CD4-positive, CD25-positive, alpha-beta regulatory T cell (primary cell): ENCODE measurements at regions not wholly inside any gene's neighbourhood (a gene's known extent, or its start where the extent isn't known, plus 50 kb on each side); places are given as distances from the start of the nearest gene placed in this dataset.

Experiments
- ATAC-seq, 2 donors: fragments of 150-1000 bp; cut with Tn5 transposase; one replicate each; pipeline ENCODE4 v1.10.0; 2021; ENCODE audit warnings: low read depth in 2 of 2, moderate number of reproducible peaks in 2 of 2, moderate library complexity in 1 of 2
- DNase-seq, 3 donors: peaks; one replicate each; pipeline versions ENCODE4 v3.0.0 to v3.0.0-alpha.2; 2012 to 2022; ENCODE audit warnings: mixed read lengths in 1 of 3
- H3K27ac ChIP-seq: one replicate; pipeline ENCODE4 v1.7.0; 2013; ENCODE audit warnings: mild to moderate bottlenecking, low read length; ENCODE audit not compliant: insufficient read depth, poor library complexity, severe bottlenecking
- H3K27me3 ChIP-seq: one replicate; pipeline ENCODE4 v1.7.0; 2013; ENCODE audit warnings: low read length; ENCODE audit not compliant: control insufficient read depth, insufficient read depth
- H3K36me3 ChIP-seq: one replicate; pipeline ENCODE4 v1.7.0; 2013; ENCODE audit warnings: mild to moderate bottlenecking, low read length, moderate library complexity; ENCODE audit not compliant: control insufficient read depth, insufficient read depth
- H3K4me1 ChIP-seq: 2 replicates; pipeline ENCODE4 v1.7.0; 2013; ENCODE audit warnings: mild to moderate bottlenecking, low read length; ENCODE audit not compliant: insufficient read depth, control insufficient read depth, poor library complexity, severe bottlenecking
- H3K4me3 ChIP-seq: one replicate; pipeline ENCODE4 v1.7.0; 2013; ENCODE audit warnings: low read depth, mild to moderate bottlenecking, low read length, moderate library complexity
- H3K9me3 ChIP-seq, 2 experiments: 1 replicate in 1 of 2; 2 replicates in 1 of 2; pipeline ENCODE4 v1.7.0; 2013; ENCODE audit warnings: low read length in 2 of 2, mild to moderate bottlenecking in 1 of 2, moderate library complexity in 1 of 2; ENCODE audit not compliant: control insufficient read depth in 2 of 2
- H3K27ac Mint-ChIP-seq, 3 donors: one replicate each; pipeline ENCODE4 v1.8.0; 2020 to 2022; ENCODE audit warnings: mild to moderate bottlenecking in 3 of 3, mixed read lengths in 3 of 3, moderate library complexity in 2 of 3
- H3K27me3 Mint-ChIP-seq: one replicate; pipeline ENCODE4 v1.8.0; 2022; ENCODE audit warnings: mild to moderate bottlenecking, mixed read lengths
- H3K36me3 Mint-ChIP-seq: one replicate; pipeline ENCODE4 v1.8.0; 2020; ENCODE audit warnings: mixed read lengths
- H3K4me1 Mint-ChIP-seq, 4 donors: one replicate each; pipeline ENCODE4 v1.8.0; 2020 to 2022; ENCODE audit warnings: mixed read lengths in 4 of 4, mild to moderate bottlenecking in 1 of 4
- H3K4me3 Mint-ChIP-seq, 4 donors: one replicate each; pipeline ENCODE4 v1.8.0; 2020 to 2022; ENCODE audit warnings: mild to moderate bottlenecking in 4 of 4, mixed read lengths in 4 of 4, moderate library complexity in 3 of 4
- H3K9me3 Mint-ChIP-seq, 7 donors: one replicate each; pipeline ENCODE4 v1.8.0; 2020 to 2022; ENCODE audit warnings: mixed read lengths in 7 of 7, mild to moderate bottlenecking in 3 of 7, moderate library complexity in 2 of 7

DNA sequence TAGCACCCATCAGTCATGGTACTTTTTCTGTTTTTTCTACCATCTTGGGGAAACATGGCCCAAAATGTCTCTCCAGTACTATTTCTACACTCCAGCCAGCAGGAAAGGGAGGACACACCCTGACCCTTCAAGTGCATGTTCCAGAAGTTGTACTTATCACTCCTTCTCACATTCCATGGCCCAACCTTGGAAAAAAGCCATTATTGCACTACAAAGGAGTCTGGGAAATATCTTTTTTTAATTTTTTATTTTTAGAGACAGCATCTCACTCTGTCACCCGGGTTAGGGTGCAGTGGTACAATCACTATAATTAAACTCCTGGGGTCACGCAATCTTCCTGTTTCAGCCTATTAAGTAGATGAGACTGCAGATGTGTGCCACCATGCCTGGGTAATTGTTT lies 100.0 kb upstream of the PPP2R3A start:
- Mint-ChIP-seq H3K27ac (no peak overlapping the region), H3K4me3 (no peak overlapping the region), H3K4me1 (no peaks in the 10 kb centered on the region), H3K9me3 (peaks cover 0 to 10% (median 0%) of the 10 kb centered on the region in 7 donors), H3K27me3 (no peaks in the 10 kb centered on the region), H3K36me3 (no peaks in the 10 kb centered on the region)
- no peaks in the 10 kb centered on the region for H3K4me1 ChIP-seq
- no peak overlapping the region for H3K27ac ChIP-seq
- DNase-seq: no peak
- H3K27me3 ChIP-seq: no peaks in the 10 kb centered on the region
- no peak overlapping the region for H3K4me3 ChIP-seq
- no peak for ATAC-seq
- peaks cover 3 to 6% of the 10 kb centered on the region in 2 experiments for H3K9me3 ChIP-seq
- H3K36me3 ChIP-seq: no peaks in the 10 kb centered on the region

DNA sequence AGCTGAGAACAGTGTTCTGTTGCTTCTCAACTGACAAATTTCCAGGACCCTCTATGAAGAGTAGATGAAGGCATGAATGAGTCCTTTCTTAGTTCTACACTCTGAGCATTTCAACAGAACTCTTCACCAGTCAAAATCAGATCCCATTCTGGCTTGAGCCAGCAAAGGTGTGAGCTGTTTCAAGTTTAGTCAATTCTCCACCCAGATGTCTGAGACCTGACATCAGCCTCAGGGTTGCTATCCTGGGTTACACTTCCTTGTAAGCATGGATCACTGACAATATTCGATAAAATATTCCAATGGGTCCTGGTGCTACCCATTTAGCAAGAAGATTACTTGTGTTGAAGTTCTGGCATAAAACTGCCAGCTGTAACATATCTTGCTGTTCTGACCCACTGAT lies 97.6 kb upstream of the PPP2R3A start:
- no peak overlapping the region for H3K4me3 ChIP-seq
- no peaks in the 10 kb centered on the region for H3K4me1 Mint-ChIP-seq
- no peak for DNase-seq
- peaks cover 0 to 14% (median 3%) of the 10 kb centered on the region in 7 donors for H3K9me3 Mint-ChIP-seq
- H3K4me1 ChIP-seq: no peaks in the 10 kb centered on the region
- peaks cover 3 to 6% of the 10 kb centered on the region in 2 experiments for H3K9me3 ChIP-seq
- ATAC-seq: no peak
- H3K27me3 Mint-ChIP-seq: no peaks in the 10 kb centered on the region
- H3K36me3 Mint-ChIP-seq: no peaks in the 10 kb centered on the region
- no peaks in the 10 kb centered on the region for H3K36me3 ChIP-seq
- no peak overlapping the region for H3K27ac Mint-ChIP-seq
- H3K27ac ChIP-seq: no peak overlapping the region
- H3K27me3 ChIP-seq: no peaks in the 10 kb centered on the region
- no peak overlapping the region for H3K4me3 Mint-ChIP-seq

DNA sequence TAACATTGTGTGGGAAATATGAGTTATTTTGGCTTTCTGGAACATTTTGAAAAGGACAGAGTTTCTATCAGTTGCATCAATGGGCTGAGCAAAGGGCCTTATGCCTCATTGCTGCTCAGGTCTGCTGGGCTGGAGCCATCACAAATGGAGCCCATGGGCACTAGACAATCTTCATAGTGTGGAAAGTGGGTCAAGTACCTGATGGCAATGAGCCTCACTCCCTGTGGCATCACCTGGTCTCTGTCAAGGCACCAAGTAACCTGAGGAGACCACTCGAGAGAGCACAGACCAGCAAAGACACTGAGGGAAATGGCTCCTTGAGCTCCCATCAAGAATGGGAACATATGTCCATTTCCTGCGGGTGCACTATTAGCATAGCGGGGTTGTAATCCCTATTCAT lies 96.7 kb upstream of the PPP2R3A start:
- H3K27ac ChIP-seq: no peak overlapping the region
- Mint-ChIP-seq H3K4me3 (no peak overlapping the region), H3K4me1 (no peaks in the 10 kb centered on the region), H3K9me3 (peaks cover 0 to 19% (median 4%) of the 10 kb centered on the region in 7 donors), H3K36me3 (no peaks in the 10 kb centered on the region), H3K27ac (no peak overlapping the region), H3K27me3 (no peaks in the 10 kb centered on the region)
- H3K4me1 ChIP-seq: no peaks in the 10 kb centered on the region
- H3K36me3 ChIP-seq: no peaks in the 10 kb centered on the region
- ATAC-seq (no peak), DNase-seq (no peak)
- peaks cover 6 to 8% of the 10 kb centered on the region in 2 experiments for H3K9me3 ChIP-seq
- H3K27me3 ChIP-seq: no peaks in the 10 kb centered on the region
- no peak overlapping the region for H3K4me3 ChIP-seq

- H3K36me3 ChIP-seq: no peaks in the 10 kb centered on the region
- no peak for ATAC-seq
- H3K9me3 Mint-ChIP-seq: peaks cover 0 to 20% (median 6%) of the 10 kb centered on the region in 7 donors
- H3K4me1 ChIP-seq: no peaks in the 10 kb centered on the region
- no peak overlapping the region for H3K27ac Mint-ChIP-seq
- H3K27ac ChIP-seq: no peak overlapping the region
- no peaks in the 10 kb centered on the region for H3K27me3 Mint-ChIP-seq
- H3K4me3 Mint-ChIP-seq: no peak overlapping the region
- no peaks in the 10 kb centered on the region for H3K27me3 ChIP-seq
- no peaks in the 10 kb centered on the region for H3K36me3 Mint-ChIP-seq
- H3K4me1 Mint-ChIP-seq: no peaks in the 10 kb centered on the region
- H3K4me3 ChIP-seq: no peak overlapping the region
- no peak for DNase-seq
- peaks cover 6 to 15% of the 10 kb centered on the region in 2 experiments for H3K9me3 ChIP-seq
These were observed 96.0 kb upstream of the PPP2R3A start for GRCh38 chr3:135869439-135870105.

GRCh38 chr3:135871311-135871710 lies 94.2 kb upstream of the PPP2R3A start:
- Histone ChIP-seq H3K27ac (no peak overlapping the region), H3K9me3 (peaks cover 6 to 15% of the 10 kb centered on the region in 2 experiments), H3K4me3 (no peak overlapping the region), H3K4me1 (no peaks in the 10 kb centered on the region), H3K27me3 (peaks cover 2% of the 10 kb centered on the region), H3K36me3 (no peaks in the 10 kb centered on the region)
- DNase-seq (no peak), ATAC-seq (no peak)
- Mint-ChIP-seq H3K27ac (no peak overlapping the region), H3K4me1 (no peaks in the 10 kb centered on the region), H3K4me3 (no peak overlapping the region), H3K27me3 (no peaks in the 10 kb centered on the region), H3K36me3 (no peaks in the 10 kb centered on the region), H3K9me3 (peaks cover 0 to 20% (median 8%) of the 10 kb centered on the region in 7 donors)

DNA sequence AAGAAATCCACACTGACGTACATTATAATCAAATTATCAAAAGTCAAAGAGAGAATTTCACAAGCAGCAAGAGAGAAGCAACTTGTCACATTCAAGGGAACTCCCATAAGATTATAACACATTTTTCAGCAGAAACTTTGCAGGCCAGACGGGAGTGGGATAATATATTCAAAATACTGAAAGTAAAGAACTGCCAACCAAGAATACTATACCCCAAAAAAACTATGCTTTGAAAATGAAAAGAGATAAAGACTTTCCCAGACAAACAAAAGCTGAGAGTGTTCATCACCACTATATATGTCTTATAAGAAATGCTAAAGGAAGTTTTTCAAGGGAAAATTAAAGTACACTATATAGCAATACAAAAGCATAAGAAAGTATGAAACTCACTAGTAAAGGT lies 91.5 kb upstream of the PPP2R3A start:
- Mint-ChIP-seq H3K9me3 (peaks cover 0 to 17% (median 8%) of the 10 kb centered on the region in 7 donors), H3K4me1 (no peaks in the 10 kb centered on the region), H3K27ac (no peak overlapping the region), H3K27me3 (no peaks in the 10 kb centered on the region), H3K4me3 (no peak overlapping the region), H3K36me3 (no peaks in the 10 kb centered on the region)
- ATAC-seq (no peak), DNase-seq (no peak)
- no peak overlapping the region for H3K27ac ChIP-seq
- H3K4me1 ChIP-seq: no peaks in the 10 kb centered on the region
- no peak overlapping the region for H3K4me3 ChIP-seq
- peaks cover 2% of the 10 kb centered on the region for H3K27me3 ChIP-seq
- no peaks in the 10 kb centered on the region for H3K36me3 ChIP-seq
- peaks cover 0 to 12% of the 10 kb centered on the region in 2 experiments for H3K9me3 ChIP-seq

GRCh38 chr3:135878501-135878900 lies 87.0 kb upstream of the PPP2R3A start:
- H3K9me3 Mint-ChIP-seq: peaks cover 0 to 9% (median 5%) of the 10 kb centered on the region in 7 donors
- no peak overlapping the region for H3K4me3 Mint-ChIP-seq

DNA sequence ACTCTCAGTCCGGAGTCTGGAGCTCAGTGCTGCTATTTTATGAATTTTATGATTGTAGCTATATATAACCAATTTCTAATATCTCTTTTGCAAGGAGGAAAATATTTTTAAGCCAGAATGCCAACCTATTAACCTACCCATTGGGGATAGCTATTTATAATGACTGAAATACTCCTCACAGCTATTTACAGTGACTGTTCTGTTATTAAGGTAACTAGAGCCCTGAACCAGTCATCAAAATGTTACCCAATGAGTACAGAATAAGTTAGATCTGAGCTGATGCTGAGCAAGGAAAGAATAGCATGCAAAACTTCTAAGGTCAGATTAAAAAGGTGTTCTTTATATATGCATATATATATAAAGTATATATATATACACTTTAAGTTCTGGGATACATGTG lies 79.6 kb upstream of the PPP2R3A start:
- Mint-ChIP-seq H3K9me3 (peaks cover 0 to 5% (median 2%) of the 10 kb centered on the region in 7 donors), H3K27ac (no peak overlapping the region), H3K4me1 (no peaks in the 10 kb centered on the region), H3K4me3 (no peak overlapping the region), H3K27me3 (no peaks in the 10 kb centered on the region), H3K36me3 (no peaks in the 10 kb centered on the region)
- H3K36me3 ChIP-seq: no peaks in the 10 kb centered on the region
- no peaks in the 10 kb centered on the region for H3K27me3 ChIP-seq
- no peaks in the 10 kb centered on the region for H3K4me1 ChIP-seq
- DNase-seq (no peak), ATAC-seq (no peak)
- H3K27ac ChIP-seq: no peak overlapping the region
- H3K9me3 ChIP-seq: no peaks in the 10 kb centered on the region
- H3K4me3 ChIP-seq: no peak overlapping the region

More at GRCh38 chr3:135878501-135878900, 87.0 kb upstream of the PPP2R3A start:
- Histone ChIP-seq H3K27me3 (peaks cover 2% of the 10 kb centered on the region), H3K9me3 (peaks cover 0 to 8% of the 10 kb centered on the region in 2 experiments), H3K4me3 (no peak overlapping the region), H3K4me1 (no peaks in the 10 kb centered on the region), H3K27ac (no peak overlapping the region), H3K36me3 (no peaks in the 10 kb centered on the region)
- ATAC-seq: no peak
- Mint-ChIP-seq H3K27me3 (peaks cover 4% of the 10 kb centered on the region), H3K4me1 (no peaks in the 10 kb centered on the region), H3K27ac (no peak overlapping the region), H3K36me3 (no peaks in the 10 kb centered on the region)
- no peak for DNase-seq
